ENCODE measurements at regions not wholly inside any gene's neighbourhood (a gene's known extent, or its start where the extent isn't known, plus 50 kb on each side); places are given as distances from the start of the nearest gene placed in this dataset.

GRCh38 chr5:174612686-174613085 lies 111.7 kb upstream of the MSX2 start:
- Histone ChIP-seq H3K9me3 (ENCODE audit: control insufficient read depth, low read length) (peaks cover 4% of the 10 kb centered on the region), H3K27me3 (ENCODE audit: control insufficient read depth, insufficient read depth, low read length, poor library complexity, severe bottlenecking) (peaks cover 53% of the 10 kb centered on the region), H3K36me3 (ENCODE audit: control insufficient read depth, insufficient read depth, low read length) (no peaks in the 10 kb centered on the region), H3K9ac (ENCODE audit: extremely low read depth, low read length, poor library complexity, severe bottlenecking) (no peak overlapping the region), H3K4me1 (ENCODE audit: control insufficient read depth, insufficient read depth, low read length) (peaks cover 9% of the 10 kb centered on the region), H3K4me3 (ENCODE audit: low read length) (no peak overlapping the region), H3K27ac (ENCODE audit: low read depth, low read length) (no peak overlapping the region)
- Mint-ChIP-seq H3K27me3 (ENCODE audit: insufficient read depth) (peaks cover 73% of the 10 kb centered on the region), H3K27ac (no peak overlapping the region), H3K36me3 (ENCODE audit: low read depth) (no peaks in the 10 kb centered on the region), H3K4me3 (no peak overlapping the region), H3K4me1 (no peaks in the 10 kb centered on the region), H3K9me3 (peaks cover 6% of the 10 kb centered on the region)
- no peak for TF ChIP-seq CTCF (conservative IDR thresholded peaks at IDR 0.05)
- DNase-seq, result peak; percentile 37
- 90 to 94% methylated on average over 2 of the region's 2 CpGs for WGBS, 2 experiments (ENCODE audit: insufficient coverage in 1 of 2, insufficient read length in 1 of 2)

GRCh38 chr5:174614500-174615135 lies 109.8 kb upstream of the MSX2 start:
- Mint-ChIP-seq H3K27me3 (ENCODE audit: insufficient read depth) (peaks cover 85% of the 10 kb centered on the region), H3K9me3 (peaks cover 6% of the 10 kb centered on the region), H3K27ac (no peak overlapping the region), H3K4me1 (peaks cover 16% of the 10 kb centered on the region), H3K36me3 (ENCODE audit: low read depth) (no peaks in the 10 kb centered on the region), H3K4me3 (no peak overlapping the region)
- DNase-seq, result peak; percentile 29
- Histone ChIP-seq H3K27me3 (ENCODE audit: control insufficient read depth, insufficient read depth, low read length, poor library complexity, severe bottlenecking) (peaks cover 67% of the 10 kb centered on the region), H3K36me3 (ENCODE audit: control insufficient read depth, insufficient read depth, low read length) (no peaks in the 10 kb centered on the region), H3K4me1 (ENCODE audit: control insufficient read depth, insufficient read depth, low read length) (peaks cover 12% of the 10 kb centered on the region), H3K4me3 (ENCODE audit: low read length) (no peak overlapping the region), H3K9me3 (ENCODE audit: control insufficient read depth, low read length) (peaks cover 4% of the 10 kb centered on the region), H3K27ac (ENCODE audit: low read depth, low read length) (no peak overlapping the region), H3K9ac (ENCODE audit: extremely low read depth, low read length, poor library complexity, severe bottlenecking) (no peak overlapping the region)
- WGBS, 2 experiments (ENCODE audit: insufficient coverage in 1 of 2, insufficient read length in 1 of 2), result 93 to 94% methylated on average over 2 of the region's 2 CpGs
- no peak for TF ChIP-seq CTCF (conservative IDR thresholded peaks at IDR 0.05)

GRCh38 chr5:174616036-174616435 lies 108.3 kb upstream of the MSX2 start:
- H3K36me3 ChIP-seq (ENCODE audit: control insufficient read depth, insufficient read depth, low read length), result no peaks in the 10 kb centered on the region

More at GRCh38 chr5:174616036-174616435, 108.3 kb upstream of the MSX2 start:
- peaks cover 6% of the 10 kb centered on the region for H3K9me3 Mint-ChIP-seq
- Histone ChIP-seq H3K27ac (ENCODE audit: low read depth, low read length) (no peak overlapping the region), H3K4me3 (ENCODE audit: low read length) (no peak overlapping the region), H3K9me3 (ENCODE audit: control insufficient read depth, low read length) (peaks cover 4% of the 10 kb centered on the region), H3K27me3 (ENCODE audit: control insufficient read depth, insufficient read depth, low read length, poor library complexity, severe bottlenecking) (peaks cover 75% of the 10 kb centered on the region), H3K9ac (ENCODE audit: extremely low read depth, low read length, poor library complexity, severe bottlenecking) (no peak overlapping the region), H3K4me1 (ENCODE audit: control insufficient read depth, insufficient read depth, low read length) (peaks cover 12% of the 10 kb centered on the region)
- DNase-seq, result peak; percentile 10
- H3K4me3 Mint-ChIP-seq, result no peak overlapping the region
- H3K27ac Mint-ChIP-seq, result no peak overlapping the region
- 84 to 100% methylated on average over 1 to 2 of the region's 2 CpGs for WGBS, 2 experiments (ENCODE audit: insufficient coverage in 1 of 2, insufficient read length in 1 of 2)
- H3K36me3 Mint-ChIP-seq (ENCODE audit: low read depth), result no peaks in the 10 kb centered on the region
- peaks cover 90% of the 10 kb centered on the region for H3K27me3 Mint-ChIP-seq (ENCODE audit: insufficient read depth)
- TF ChIP-seq CTCF (conservative IDR thresholded peaks at IDR 0.05), result no peak
- peaks cover 16% of the 10 kb centered on the region for H3K4me1 Mint-ChIP-seq

All from endodermal cell (in vitro differentiated cells).